OCI-LY7 (cell line): ENCODE measurements at regions not wholly inside any gene's neighbourhood (a gene's known extent, or its start where the extent isn't known, plus 50 kb on each side); places are given as distances from the start of the nearest gene placed in this dataset.

ENCODE experiments used
- EZH2phosphoT487 ChIP-seq: fragments of 200-600 bp; sonication (generic); IDR thresholded peaks from 2 replicates; pipeline ENCODE4 v1.6.1; 2018; ENCODE audit warnings: low read depth, borderline replicate concordance, mild to moderate bottlenecking, mixed run types, antibody characterized with exemption, low read length, moderate library complexity, mixed read lengths
- TF ChIP-seq, protein P1 (sequence below): fragments of 200-600 bp; sonication (generic); conservative IDR thresholded peaks from 2 replicates; pipeline ENCODE4 v1.5.1; 2014; ENCODE audit warnings: mild to moderate bottlenecking, antibody characterized with exemption, low read length, moderate library complexity, mixed read lengths

DNA sequence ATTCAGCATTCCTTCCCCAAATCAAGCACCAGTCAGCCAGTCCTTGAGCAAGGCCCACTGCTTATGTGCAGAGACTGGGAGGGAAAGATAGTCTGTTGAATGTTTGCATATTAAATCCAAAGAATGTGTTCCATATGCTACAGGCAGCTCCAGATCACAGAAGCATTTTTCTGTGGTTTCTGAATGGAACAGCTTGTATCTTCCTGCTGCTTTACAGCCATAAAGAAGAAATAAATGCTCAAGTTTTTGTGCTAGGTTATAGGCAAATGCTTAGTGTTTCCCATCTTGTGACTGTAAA, 310.3 kb downstream of the TRIM36 start:
- TF ChIP-seq, protein P1, sequence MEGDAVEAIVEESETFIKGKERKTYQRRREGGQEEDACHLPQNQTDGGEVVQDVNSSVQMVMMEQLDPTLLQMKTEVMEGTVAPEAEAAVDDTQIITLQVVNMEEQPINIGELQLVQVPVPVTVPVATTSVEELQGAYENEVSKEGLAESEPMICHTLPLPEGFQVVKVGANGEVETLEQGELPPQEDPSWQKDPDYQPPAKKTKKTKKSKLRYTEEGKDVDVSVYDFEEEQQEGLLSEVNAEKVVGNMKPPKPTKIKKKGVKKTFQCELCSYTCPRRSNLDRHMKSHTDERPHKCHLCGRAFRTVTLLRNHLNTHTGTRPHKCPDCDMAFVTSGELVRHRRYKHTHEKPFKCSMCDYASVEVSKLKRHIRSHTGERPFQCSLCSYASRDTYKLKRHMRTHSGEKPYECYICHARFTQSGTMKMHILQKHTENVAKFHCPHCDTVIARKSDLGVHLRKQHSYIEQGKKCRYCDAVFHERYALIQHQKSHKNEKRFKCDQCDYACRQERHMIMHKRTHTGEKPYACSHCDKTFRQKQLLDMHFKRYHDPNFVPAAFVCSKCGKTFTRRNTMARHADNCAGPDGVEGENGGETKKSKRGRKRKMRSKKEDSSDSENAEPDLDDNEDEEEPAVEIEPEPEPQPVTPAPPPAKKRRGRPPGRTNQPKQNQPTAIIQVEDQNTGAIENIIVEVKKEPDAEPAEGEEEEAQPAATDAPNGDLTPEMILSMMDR, result no peak
- TF ChIP-seq EZH2phosphoT487, result no peak
